Stimulated activated effector memory CD8-positive, alpha-beta T cell treated with anti-CD3 and anti-CD28 coated beads, Interleukin-12 subunit alpha, Interleukin-12 subunit beta, amount 100 ng/mL, for 72 hours (primary cell): ENCODE measurements at regions not wholly inside any gene's neighbourhood (a gene's known extent, or its start where the extent isn't known, plus 50 kb on each side); places are given as distances from the start of the nearest gene placed in this dataset.

ENCODE experiments used
- ATAC-seq: fragments of 150-1000 bp; cut with Tn5 transposase; 2 replicates; pipeline ENCODE4 v1.10.0; 2021
- DNase-seq, 2 donors: peaks; one replicate each; pipeline ENCODE4 v3.0.0; 2021 to 2022; ENCODE audit warnings: low spot score in 2 of 2
- H3K27ac Mint-ChIP-seq: one replicate; pipeline ENCODE4 v1.8.0; 2022; ENCODE audit warnings: mild to moderate bottlenecking, mixed read lengths
- H3K36me3 Mint-ChIP-seq: one replicate; pipeline ENCODE4 v1.8.0; 2022; ENCODE audit warnings: mild to moderate bottlenecking, mixed read lengths
- H3K4me1 Mint-ChIP-seq: one replicate; pipeline ENCODE4 v1.8.0; 2022; ENCODE audit warnings: mixed read lengths
- H3K4me3 Mint-ChIP-seq: one replicate; pipeline ENCODE4 v1.8.0; 2022; ENCODE audit warnings: mild to moderate bottlenecking, mixed read lengths
- H3K9me3 Mint-ChIP-seq: one replicate; pipeline ENCODE4 v1.8.0; 2022; ENCODE audit warnings: mixed read lengths

DNA sequence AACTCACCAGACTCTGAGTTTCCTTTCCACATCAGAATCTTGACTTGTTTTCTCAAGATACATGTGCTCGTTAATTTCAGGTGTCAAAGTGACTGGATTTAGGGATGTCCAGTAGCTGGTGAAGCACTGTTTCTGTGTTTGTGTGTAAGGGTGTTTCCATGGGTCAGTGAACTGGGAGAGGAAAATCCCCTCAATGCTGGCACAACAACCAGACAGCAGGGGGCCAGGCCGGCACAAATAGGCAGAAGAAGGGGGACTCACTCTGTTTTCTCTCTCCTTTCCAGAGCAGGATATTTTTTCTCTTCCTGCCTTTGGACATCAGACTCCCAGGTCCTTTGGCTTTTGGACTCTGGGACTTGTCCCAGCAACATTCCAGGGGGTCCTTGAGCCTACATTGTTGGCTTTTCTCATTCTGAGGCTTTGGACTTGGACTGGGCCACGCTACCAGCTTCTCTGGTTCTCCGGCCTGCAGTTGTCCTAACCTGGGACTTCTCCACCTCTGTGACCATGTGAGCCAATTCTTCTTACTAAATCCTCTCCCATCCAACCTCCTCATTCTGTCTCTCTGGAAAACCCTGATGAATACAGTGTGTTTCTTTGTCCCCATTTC lies 144.0 kb downstream of the CAAP1 start:
- no peaks in the 10 kb centered on the region for H3K36me3 Mint-ChIP-seq
- H3K4me1 Mint-ChIP-seq: no peaks in the 10 kb centered on the region
- no peak overlapping the region for H3K4me3 Mint-ChIP-seq
- DNase-seq: no peak
- no peak overlapping the region for H3K27ac Mint-ChIP-seq
- no peaks in the 10 kb centered on the region for H3K9me3 Mint-ChIP-seq
- no peak for ATAC-seq

DNA sequence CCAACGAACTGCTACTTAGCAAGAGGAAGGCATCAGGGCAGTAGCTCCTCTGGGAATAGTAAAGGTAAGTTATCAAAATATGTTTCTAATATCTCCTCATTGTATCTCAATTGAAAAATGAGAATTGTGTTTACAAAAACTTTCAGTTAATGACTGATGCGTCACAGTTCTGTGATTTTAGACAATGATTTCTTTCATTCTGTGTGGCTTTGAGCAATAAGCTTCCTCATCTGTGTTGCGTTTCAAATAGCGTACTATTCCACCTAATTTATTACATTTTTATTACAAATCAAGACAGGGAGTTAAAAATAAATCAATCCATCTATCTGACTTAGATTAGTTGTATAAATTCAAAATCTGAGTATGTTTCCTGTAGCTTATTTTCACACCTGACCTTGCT lies 145.0 kb downstream of the CAAP1 start:
- DNase-seq (no peak), ATAC-seq (no peak)
- Mint-ChIP-seq H3K4me3 (no peak overlapping the region), H3K9me3 (no peaks in the 10 kb centered on the region), H3K36me3 (no peaks in the 10 kb centered on the region), H3K27ac (no peak overlapping the region), H3K4me1 (no peaks in the 10 kb centered on the region)

DNA sequence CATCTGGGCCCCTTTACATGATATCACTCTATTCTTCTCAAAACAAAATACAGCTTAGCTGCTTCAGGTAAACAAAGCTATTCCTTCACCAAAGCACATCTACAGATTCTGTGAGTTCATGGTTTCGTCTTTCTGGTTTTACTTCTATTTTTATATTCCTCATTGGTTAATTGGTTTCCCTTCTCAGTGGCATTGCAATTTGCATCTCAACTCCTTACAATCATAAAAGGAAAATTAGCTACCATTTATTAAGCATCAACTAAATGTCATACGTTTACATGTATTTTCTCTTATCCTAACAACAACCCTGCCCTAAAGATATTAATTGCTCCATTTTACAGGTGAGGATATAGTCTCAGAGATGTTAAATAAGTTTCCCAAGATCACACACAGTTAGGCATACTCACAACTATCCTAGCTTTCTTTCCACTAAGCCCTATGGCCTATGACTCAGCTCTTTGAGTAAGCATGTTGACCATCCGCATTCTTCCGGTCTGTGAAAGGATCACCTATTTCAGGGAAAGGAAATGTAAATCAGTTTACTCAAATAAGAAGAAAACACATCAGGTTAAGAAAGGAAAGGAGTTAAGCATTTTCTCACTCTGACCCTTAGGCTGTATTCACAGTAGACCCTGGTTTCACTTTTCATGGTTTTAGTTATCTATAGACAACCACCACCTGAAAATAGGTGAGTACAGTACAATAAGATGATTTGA lies 146.1 kb downstream of the CAAP1 start:
- Mint-ChIP-seq H3K4me1 (no peaks in the 10 kb centered on the region), H3K4me3 (no peak overlapping the region), H3K27ac (no peak overlapping the region), H3K9me3 (no peaks in the 10 kb centered on the region), H3K36me3 (no peaks in the 10 kb centered on the region)
- DNase-seq (no peak), ATAC-seq (no peak)

DNA sequence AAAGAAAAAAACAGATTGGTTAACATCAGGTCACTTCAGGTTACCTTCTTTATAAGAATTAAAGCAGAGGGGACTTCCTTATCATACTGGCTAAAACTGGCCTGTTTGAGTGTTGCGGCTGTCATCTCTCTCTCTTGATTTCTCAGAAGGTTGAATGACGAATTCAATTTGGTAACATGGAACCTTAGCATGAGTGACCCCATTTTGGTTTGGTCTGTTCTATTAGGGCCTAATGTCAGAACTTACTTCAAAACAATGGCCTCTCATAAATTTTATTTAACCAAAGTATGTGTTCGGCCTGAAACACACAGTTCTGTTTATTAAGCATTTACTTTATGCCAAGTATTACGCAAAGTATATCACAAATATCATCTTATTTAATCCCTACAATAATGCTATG lies 147.5 kb downstream of the CAAP1 start:
- Mint-ChIP-seq H3K9me3 (no peaks in the 10 kb centered on the region), H3K4me1 (no peaks in the 10 kb centered on the region), H3K36me3 (no peaks in the 10 kb centered on the region), H3K4me3 (no peak overlapping the region), H3K27ac (no peak overlapping the region)
- DNase-seq (no peak), ATAC-seq (no peak)

DNA sequence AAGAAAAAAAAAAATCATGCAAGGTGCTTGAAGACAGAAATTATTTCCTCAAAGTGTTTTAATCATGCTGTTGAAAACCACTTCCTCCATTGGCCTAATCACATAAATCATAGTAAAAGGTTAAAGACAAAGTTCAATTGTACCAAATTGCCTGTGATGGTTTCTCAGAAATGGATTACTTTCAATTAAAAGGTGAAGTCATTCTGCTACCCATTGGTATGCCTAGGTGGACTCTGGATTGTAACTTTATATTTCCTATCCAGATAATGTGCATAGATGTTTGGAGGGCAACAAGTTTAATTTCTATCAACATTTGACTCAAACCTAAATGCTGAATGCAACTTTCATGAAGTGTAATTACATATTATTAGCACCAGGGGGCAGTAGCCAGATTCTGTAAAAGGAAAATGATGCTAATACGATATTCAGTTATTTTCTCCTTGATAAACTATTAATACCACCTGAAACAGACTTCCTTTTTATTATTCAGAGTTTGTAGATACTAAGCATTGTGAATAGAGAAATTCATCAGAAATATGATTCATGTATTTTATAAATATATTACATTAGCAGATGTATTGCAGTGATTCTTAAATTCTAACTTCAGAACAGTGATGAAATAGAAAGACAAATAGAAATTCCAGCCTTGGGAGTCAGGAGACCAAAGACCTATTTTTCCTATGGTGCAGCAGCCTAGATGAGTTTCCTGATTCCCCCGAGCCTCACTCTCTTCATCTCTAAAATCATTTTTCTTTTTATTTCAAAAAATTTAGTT lies 148.2 kb downstream of the CAAP1 start:
- Mint-ChIP-seq H3K4me3 (no peak overlapping the region), H3K27ac (no peak overlapping the region), H3K4me1 (no peaks in the 10 kb centered on the region), H3K36me3 (no peaks in the 10 kb centered on the region), H3K9me3 (peaks cover 4% of the 10 kb centered on the region)
- no peak for ATAC-seq
- no peak for DNase-seq

DNA sequence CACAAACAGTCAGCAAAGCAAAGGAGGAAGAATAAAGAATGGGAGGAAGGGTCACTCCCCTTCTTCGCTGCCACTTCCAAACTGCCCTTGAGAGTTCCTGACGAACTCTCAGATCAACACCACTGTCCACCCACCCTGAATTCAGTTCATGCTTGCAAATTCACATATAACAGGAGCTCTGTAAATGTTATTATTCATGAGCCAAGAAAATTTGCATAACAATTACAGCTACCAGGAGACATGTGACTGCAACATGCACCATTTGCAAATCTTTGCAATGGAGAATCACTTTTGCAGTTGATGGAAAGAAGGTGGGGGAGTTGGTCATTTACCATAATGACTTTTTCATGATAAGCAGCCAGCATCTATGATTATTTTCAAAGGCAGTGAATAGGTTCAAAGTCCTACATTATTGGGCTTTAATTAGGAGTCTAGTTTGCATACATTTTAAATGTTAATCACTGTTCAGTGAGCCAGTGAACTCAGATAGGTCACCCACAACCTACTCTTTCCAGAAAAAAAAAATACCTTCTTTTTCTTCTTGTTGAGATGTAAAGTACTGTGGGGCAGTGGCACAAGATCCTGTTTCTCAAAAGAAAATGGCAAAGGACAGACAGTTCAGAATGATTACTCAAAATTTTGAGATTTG lies 149.7 kb downstream of the CAAP1 start:
- Mint-ChIP-seq H3K4me3 (no peak overlapping the region), H3K9me3 (peaks cover 4% of the 10 kb centered on the region), H3K4me1 (no peaks in the 10 kb centered on the region), H3K36me3 (no peaks in the 10 kb centered on the region), H3K27ac (no peak overlapping the region)
- DNase-seq: no peak
- no peak for ATAC-seq

GRCh38 chr9:26735160-26735559 lies 157.4 kb downstream of the CAAP1 start:
- Mint-ChIP-seq H3K27ac (no peak overlapping the region), H3K4me3 (no peak overlapping the region), H3K36me3 (no peaks in the 10 kb centered on the region), H3K9me3 (peaks cover 12% of the 10 kb centered on the region), H3K4me1 (no peaks in the 10 kb centered on the region)
- ATAC-seq: no peak
- DNase-seq: no peak

DNA sequence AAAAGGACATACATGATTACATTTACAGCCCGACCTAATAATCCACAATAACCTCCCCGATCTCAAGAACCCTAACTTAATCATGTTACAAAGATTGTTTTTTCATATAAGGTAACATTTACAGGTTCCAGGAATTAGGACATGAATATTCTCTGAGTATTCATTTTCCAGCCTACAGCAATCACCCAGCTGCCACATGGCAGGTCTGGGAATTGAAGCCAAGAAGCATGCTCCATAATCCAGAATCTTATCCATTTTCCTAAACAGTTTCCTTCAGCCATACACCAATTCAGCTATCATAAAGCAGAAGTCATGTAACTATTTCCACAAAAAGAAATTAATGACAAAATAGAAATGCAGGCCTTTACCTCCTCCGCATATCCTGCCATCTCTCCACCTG lies 163.4 kb downstream of the CAAP1 start:
- no peak for ATAC-seq
- no peak for DNase-seq
- Mint-ChIP-seq H3K9me3 (peaks cover 12% of the 10 kb centered on the region), H3K36me3 (no peaks in the 10 kb centered on the region), H3K4me1 (no peaks in the 10 kb centered on the region), H3K4me3 (no peak overlapping the region), H3K27ac (no peak overlapping the region)

DNA sequence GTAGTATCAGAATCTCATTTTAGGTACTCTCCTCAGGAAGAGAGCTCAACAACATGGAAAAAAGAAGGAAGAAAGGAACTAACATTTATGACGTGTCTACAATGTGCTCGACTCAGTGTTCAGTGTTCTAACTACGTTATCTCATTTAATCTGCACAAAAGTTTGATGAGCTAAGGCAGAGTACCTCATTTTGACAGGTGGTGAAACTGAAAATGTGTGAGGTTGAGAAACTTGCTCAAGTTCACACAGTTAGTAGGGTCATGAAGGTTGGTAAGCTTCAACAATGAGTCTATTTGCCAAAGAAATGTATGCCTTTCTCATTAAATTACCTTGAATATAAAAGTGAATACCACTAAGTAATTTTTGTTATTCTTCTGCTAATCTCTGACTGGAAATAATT lies 165.1 kb downstream of the CAAP1 start:
- Mint-ChIP-seq H3K9me3 (peaks cover 9% of the 10 kb centered on the region), H3K36me3 (no peaks in the 10 kb centered on the region), H3K4me1 (no peaks in the 10 kb centered on the region), H3K27ac (no peak overlapping the region), H3K4me3 (no peak overlapping the region)
- DNase-seq (no peak), ATAC-seq (no peak)

DNA sequence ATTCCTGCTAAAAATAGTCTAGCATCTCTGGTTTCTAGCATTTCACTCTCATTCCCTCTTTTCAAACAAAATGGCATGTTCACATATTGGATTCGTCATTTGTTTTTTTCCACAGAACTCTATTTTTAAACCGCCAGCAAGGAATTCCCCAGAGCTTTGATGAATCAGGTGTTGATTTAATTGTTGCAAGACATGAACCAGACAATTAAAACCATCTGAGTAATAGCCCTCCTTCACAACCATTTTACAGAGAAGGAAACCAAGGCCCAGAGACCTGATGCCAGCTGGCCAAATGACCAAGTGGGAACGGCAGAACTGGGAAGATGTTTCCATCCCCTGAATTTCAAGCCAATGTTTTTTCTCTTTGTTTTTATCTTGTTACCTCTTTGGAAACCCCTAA lies 167.0 kb downstream of the CAAP1 start:
- no peak for ATAC-seq
- H3K36me3 Mint-ChIP-seq: no peaks in the 10 kb centered on the region
- DNase-seq: no peak
- no peak overlapping the region for H3K27ac Mint-ChIP-seq
- no peaks in the 10 kb centered on the region for H3K4me1 Mint-ChIP-seq
- peaks cover 4% of the 10 kb centered on the region for H3K9me3 Mint-ChIP-seq
- no peak overlapping the region for H3K4me3 Mint-ChIP-seq

- no peak overlapping the region for H3K27ac Mint-ChIP-seq
- no peak for ATAC-seq
These were observed 169.1 kb downstream of the CAAP1 start for GRCh38 chr9:26723486-26723885.

DNA sequence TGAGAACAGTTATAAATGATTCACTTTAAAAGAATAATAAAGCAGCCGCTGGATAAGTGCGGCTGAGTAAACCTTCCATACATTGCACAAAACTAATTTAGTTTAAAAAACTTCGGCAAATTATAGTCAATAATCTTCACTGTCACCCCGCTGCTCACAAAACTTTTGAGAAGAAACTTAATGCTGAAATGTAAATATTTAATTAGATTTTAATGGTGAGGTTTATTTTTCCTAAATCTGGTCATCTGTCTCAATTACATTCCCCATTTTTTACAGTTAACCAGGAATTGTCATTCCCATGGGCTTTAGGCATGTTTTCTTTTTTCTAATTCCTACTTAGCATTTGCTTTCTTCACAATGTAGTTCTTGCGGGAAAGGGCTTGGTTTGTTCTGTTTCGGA lies 169.8 kb downstream of the CAAP1 start:
- H3K36me3 Mint-ChIP-seq: no peaks in the 10 kb centered on the region
- no peak overlapping the region for H3K27ac Mint-ChIP-seq
- no peak overlapping the region for H3K4me3 Mint-ChIP-seq
- no peak for ATAC-seq
- H3K9me3 Mint-ChIP-seq: no peaks in the 10 kb centered on the region
- no peaks in the 10 kb centered on the region for H3K4me1 Mint-ChIP-seq
- DNase-seq: no peak

More at GRCh38 chr9:26723486-26723885, 169.1 kb downstream of the CAAP1 start:
- no peaks in the 10 kb centered on the region for H3K4me1 Mint-ChIP-seq
- no peaks in the 10 kb centered on the region for H3K9me3 Mint-ChIP-seq
- no peaks in the 10 kb centered on the region for H3K36me3 Mint-ChIP-seq
- peak in 1 of 2 donors; percentile 48 for DNase-seq
- H3K4me3 Mint-ChIP-seq: no peak overlapping the region

DNA sequence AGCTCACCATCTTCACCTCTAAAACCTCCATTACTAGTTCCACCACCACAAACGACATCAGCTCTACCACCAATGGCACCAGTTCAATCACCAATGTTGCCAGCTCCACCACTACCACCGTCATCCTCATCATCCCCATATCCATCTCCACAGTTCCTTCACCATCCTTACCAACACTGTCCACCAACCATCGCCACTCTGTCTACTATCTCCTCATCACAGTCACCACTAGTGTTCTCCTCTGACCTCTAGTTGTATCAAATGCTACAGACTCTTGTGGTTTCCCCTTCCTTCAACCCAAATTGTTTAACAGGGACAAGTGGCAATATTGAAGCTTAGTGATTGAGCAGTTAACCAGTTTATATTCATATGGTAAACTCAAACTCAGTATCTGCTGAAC lies 182.6 kb downstream of the CAAP1 start:
- Mint-ChIP-seq H3K4me3 (no peak overlapping the region), H3K4me1 (no peaks in the 10 kb centered on the region), H3K36me3 (no peaks in the 10 kb centered on the region), H3K9me3 (peaks cover 7% of the 10 kb centered on the region), H3K27ac (no peak overlapping the region)
- ATAC-seq: no peak
- no peak for DNase-seq

DNA sequence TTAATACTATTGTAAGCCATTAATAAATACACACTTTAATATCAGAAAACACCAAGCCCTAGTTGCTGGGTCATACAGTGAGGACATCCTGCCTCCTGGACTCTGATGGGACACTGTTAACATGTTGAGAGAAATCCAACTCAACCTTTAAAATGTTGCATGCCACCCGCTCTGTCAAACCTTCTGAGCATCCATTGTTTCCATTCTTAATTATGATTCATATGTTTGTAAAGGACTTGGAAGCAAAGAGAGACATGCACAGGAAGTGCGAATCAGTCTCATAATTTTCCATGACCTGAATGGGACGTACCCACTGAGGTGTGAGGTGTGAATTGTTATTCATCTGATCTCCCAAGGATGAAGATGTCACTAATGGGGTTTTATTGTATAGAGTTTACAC lies 186.4 kb downstream of the CAAP1 start:
- H3K27ac Mint-ChIP-seq: no peak overlapping the region
- H3K4me3 Mint-ChIP-seq: no peak overlapping the region
- DNase-seq (no peak), ATAC-seq (no peak)
- no peaks in the 10 kb centered on the region for H3K36me3 Mint-ChIP-seq
- peaks cover 9% of the 10 kb centered on the region for H3K9me3 Mint-ChIP-seq
- no peaks in the 10 kb centered on the region for H3K4me1 Mint-ChIP-seq

DNA sequence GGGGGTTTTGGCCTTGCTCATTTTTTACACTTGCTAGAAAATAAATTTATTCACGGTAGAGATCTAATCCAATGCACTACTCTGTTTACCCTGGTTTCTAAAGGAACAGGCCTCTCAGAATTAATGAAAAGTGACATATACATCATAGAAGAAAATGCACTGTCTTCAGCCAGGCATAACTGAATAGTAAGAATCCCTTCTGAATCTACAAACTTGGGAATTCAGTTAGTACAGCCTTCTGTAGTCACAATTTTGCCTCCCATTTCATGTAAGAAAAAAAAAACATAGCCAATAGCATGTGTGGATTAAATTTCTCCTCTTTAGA lies 197.3 kb downstream of the CAAP1 start:
- Mint-ChIP-seq H3K36me3 (no peaks in the 10 kb centered on the region), H3K4me1 (no peaks in the 10 kb centered on the region), H3K4me3 (no peak overlapping the region), H3K9me3 (peaks cover 5% of the 10 kb centered on the region), H3K27ac (no peak overlapping the region)
- DNase-seq: no peak
- no peak for ATAC-seq
